ENCODE measurements at regions not wholly inside any gene's neighbourhood (a gene's known extent, or its start where the extent isn't known, plus 50 kb on each side); places are given as distances from the start of the nearest gene placed in this dataset.

- no peak for TF ChIP-seq CHD7 (IDR thresholded peaks at IDR 0.05; ENCODE audit: low read depth, low read length)
- TF ChIP-seq POLR2AphosphoS5 (IDR thresholded peaks at IDR 0.05; ENCODE audit: control insufficient read depth, insufficient read depth, low read depth, low read length) = no peak
- TF ChIP-seq ZNF140 (CRISPR knock-in tag; IDR thresholded peaks at IDR 0.05) = no peak
- TF ChIP-seq ELF2 (CRISPR knock-in tag; IDR thresholded peaks at IDR 0.05) = peak; percentile 82
- TF ChIP-seq MAX (CRISPR knock-in tag; IDR thresholded peaks at IDR 0.05) = no peak
- TF ChIP-seq, protein P1, sequence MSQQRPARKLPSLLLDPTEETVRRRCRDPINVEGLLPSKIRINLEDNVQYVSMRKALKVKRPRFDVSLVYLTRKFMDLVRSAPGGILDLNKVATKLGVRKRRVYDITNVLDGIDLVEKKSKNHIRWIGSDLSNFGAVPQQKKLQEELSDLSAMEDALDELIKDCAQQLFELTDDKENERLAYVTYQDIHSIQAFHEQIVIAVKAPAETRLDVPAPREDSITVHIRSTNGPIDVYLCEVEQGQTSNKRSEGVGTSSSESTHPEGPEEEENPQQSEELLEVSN (IDR thresholded peaks at IDR 0.05; ENCODE audit: borderline replicate concordance in 1 of 2, extremely low read depth in 1 of 2, insufficient read depth in 1 of 2, insufficient read length in 1 of 2, low read depth in 1 of 2, low read length in 1 of 2, poor library complexity in 1 of 2, severe bottlenecking in 1 of 2) = no peak
- no peak for TF ChIP-seq HDGF (IDR thresholded peaks at IDR 0.05)
- TF ChIP-seq ZNF408 (CRISPR knock-in tag; IDR thresholded peaks at IDR 0.05; ENCODE audit: low read depth) = no peak
- TF ChIP-seq, protein P2, sequence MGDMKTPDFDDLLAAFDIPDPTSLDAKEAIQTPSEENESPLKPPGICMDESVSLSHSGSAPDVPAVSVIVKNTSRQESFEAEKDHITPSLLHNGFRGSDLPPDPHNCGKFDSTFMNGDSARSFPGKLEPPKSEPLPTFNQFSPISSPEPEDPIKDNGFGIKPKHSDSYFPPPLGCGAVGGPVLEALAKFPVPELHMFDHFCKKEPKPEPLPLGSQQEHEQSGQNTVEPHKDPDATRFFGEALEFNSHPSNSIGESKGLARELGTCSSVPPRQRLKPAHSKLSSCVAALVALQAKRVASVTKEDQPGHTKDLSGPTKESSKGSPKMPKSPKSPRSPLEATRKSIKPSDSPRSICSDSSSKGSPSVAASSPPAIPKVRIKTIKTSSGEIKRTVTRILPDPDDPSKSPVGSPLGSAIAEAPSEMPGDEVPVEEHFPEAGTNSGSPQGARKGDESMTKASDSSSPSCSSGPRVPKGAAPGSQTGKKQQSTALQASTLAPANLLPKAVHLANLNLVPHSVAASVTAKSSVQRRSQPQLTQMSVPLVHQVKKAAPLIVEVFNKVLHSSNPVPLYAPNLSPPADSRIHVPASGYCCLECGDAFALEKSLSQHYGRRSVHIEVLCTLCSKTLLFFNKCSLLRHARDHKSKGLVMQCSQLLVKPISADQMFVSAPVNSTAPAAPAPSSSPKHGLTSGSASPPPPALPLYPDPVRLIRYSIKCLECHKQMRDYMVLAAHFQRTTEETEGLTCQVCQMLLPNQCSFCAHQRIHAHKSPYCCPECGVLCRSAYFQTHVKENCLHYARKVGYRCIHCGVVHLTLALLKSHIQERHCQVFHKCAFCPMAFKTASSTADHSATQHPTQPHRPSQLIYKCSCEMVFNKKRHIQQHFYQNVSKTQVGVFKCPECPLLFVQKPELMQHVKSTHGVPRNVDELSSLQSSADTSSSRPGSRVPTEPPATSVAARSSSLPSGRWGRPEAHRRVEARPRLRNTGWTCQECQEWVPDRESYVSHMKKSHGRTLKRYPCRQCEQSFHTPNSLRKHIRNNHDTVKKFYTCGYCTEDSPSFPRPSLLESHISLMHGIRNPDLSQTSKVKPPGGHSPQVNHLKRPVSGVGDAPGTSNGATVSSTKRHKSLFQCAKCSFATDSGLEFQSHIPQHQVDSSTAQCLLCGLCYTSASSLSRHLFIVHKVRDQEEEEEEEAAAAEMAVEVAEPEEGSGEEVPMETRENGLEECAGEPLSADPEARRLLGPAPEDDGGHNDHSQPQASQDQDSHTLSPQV (IDR thresholded peaks at IDR 0.05) = no peak
- no peak for TF ChIP-seq SIX5 (IDR thresholded peaks at IDR 0.05; ENCODE audit: borderline replicate concordance in 1 of 2, insufficient read depth in 1 of 2, low read depth in 1 of 2, low read length in 2 of 2)
These were observed 409.8 kb downstream of the PLCL1 start (continued) for GRCh38 chr2:198214114-198214596.
